ENCODE measurements at regions not wholly inside any gene's neighbourhood (a gene's known extent, or its start where the extent isn't known, plus 50 kb on each side); places are given as distances from the start of the nearest gene placed in this dataset.

DNA sequence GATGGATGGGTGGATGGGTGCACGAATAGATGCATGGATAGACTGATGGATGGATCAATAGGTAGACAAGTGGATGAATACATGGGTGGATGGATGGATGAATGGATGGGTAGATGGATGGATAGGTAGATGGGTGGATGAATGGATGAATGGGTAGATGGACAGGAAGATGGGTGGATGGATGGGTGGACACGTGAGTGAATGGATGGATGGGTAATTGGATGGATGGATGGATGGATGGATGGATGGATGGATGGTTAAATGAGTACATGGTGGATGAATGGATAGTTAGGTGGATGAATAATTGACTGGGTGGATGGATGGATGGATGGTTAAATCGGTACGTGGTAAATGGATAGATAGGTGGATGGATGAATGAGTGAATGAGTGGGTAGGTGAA is 89.7 kb upstream of the ZNF469 start:
- H3K36me3 Mint-ChIP-seq (ENCODE audit: low read depth): no peaks in the 10 kb centered on the region
- H3K27ac Mint-ChIP-seq: no peak overlapping the region
- DNase-seq (ENCODE audit: low spot score): no peak
- H3K9me3 Mint-ChIP-seq: no peaks in the 10 kb centered on the region
- no peaks in the 10 kb centered on the region for H3K27me3 Mint-ChIP-seq (ENCODE audit: insufficient read depth)
- H3K4me3 Mint-ChIP-seq: no peak overlapping the region
- intact Hi-C loops (cut with micrococcal nuclease): no loop called here
- no peaks in the 10 kb centered on the region for H3K4me1 Mint-ChIP-seq (ENCODE audit: low read depth)

DNA sequence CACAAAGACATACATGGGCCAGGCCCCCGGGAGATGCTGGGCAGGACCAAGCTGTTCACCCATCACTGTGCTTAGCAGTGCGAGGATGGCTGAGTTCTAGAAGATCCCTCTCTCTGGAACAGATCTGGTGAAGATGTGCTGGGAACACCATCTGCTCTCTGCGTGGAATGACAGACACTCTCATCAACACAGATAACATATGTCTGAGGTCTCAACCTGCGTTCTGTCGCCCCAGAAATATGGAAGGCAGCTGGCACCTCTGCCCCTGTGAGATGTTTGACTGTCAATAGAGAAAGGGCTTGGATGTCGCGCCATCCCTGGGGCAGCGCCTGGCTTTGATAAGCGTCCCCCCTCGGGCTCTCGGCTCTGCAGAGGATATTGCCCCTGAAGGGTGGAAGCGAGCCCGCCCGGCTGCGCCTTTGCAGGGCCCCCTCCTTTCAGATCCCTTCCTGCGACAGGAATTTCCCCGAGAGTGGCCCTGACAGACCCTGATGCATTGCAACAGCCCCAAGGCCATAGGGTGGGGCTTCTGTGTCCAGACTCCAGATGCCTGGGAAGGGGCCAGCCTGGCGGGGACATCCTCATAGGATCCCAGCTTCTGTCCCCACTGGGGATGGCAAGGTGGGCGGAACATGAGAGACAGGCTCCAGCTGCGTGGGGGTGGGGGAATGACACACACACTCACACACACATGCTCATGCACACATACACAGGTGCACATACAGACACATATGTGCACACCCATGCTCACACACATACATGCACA is 86.9 kb upstream of the ZNF469 start:
- no peak overlapping the region for H3K4me3 Mint-ChIP-seq
- no peak for DNase-seq (ENCODE audit: low spot score)
- no peaks in the 10 kb centered on the region for H3K9me3 Mint-ChIP-seq
- no peak overlapping the region for H3K27ac Mint-ChIP-seq
- intact Hi-C loops (cut with micrococcal nuclease): no loop called here
- H3K4me1 Mint-ChIP-seq (ENCODE audit: low read depth): no peaks in the 10 kb centered on the region
- no peaks in the 10 kb centered on the region for H3K27me3 Mint-ChIP-seq (ENCODE audit: insufficient read depth)
- no peaks in the 10 kb centered on the region for H3K36me3 Mint-ChIP-seq (ENCODE audit: low read depth)

DNA sequence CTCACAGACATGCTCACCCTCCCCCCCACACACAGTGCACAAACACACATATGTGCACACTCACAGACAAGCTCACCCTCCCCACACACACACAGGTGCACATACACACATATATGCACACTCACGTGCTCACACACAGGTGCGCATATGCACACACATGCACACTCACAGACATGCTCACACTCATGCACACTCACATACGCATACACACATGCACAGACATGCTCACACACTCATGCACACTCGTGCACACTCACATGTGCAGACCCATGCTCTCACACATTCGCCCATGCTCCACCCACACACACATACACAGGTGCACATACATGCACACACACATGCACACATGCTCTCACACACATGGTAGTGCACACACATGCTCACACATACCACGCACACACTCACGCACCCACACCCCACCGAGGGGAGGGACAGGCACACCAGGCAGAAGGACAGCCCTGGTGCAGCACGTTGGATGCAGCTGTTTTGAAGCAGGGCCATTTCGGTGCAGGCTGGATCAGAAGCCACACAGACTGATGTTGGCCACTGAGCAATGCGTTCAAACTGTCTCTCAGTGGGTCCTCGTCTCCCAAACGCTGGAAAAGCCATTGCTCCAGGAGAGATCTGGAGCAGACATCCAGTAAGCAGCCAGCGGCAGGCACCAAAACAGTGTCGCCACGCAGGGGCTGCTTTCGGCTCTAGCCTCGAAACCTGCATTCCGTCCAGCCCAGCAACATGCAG is 86.2 kb upstream of the ZNF469 start:
- no peaks in the 10 kb centered on the region for H3K36me3 Mint-ChIP-seq (ENCODE audit: low read depth)
- DNase-seq (ENCODE audit: low spot score): no peak
- no peaks in the 10 kb centered on the region for H3K4me1 Mint-ChIP-seq (ENCODE audit: low read depth)
- intact Hi-C loops (cut with micrococcal nuclease): no loop called here
- no peak overlapping the region for H3K4me3 Mint-ChIP-seq
- no peaks in the 10 kb centered on the region for H3K9me3 Mint-ChIP-seq
- no peaks in the 10 kb centered on the region for H3K27me3 Mint-ChIP-seq (ENCODE audit: insufficient read depth)
- no peak overlapping the region for H3K27ac Mint-ChIP-seq

DNA sequence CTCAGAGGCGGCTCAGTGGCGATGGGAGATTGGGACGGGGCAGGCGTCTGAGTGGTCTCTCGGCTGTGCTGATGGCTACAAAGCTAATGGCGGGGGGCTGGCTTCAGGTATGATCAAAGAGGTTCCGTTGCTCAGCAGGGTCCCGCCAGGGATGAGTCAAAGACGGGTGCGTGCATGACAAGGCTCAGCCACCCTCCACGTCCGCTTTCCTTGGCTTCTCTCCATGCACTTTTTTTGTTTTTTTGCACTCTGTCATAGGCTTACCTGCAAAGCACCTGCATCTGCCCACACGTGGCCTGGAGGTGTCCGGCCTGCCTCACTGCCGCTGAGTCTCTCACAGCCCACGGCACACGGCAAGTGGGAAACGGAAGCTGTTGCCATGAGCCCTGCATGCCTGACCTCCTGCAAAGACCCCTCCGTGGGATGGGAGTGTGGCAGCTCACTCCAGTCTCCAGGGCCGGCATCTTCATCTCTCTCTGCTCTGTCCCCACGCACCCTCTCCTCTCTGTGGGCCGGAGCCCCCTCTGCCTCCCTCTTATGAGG is 85.5 kb upstream of the ZNF469 start:
- no peak for DNase-seq (ENCODE audit: low spot score)
- Mint-ChIP-seq H3K4me1 (ENCODE audit: low read depth) (no peaks in the 10 kb centered on the region), H3K4me3 (no peak overlapping the region), H3K27ac (no peak overlapping the region), H3K36me3 (ENCODE audit: low read depth) (no peaks in the 10 kb centered on the region), H3K9me3 (no peaks in the 10 kb centered on the region), H3K27me3 (ENCODE audit: insufficient read depth) (no peaks in the 10 kb centered on the region)
- intact Hi-C loops (cut with micrococcal nuclease): no loop called here

DNA sequence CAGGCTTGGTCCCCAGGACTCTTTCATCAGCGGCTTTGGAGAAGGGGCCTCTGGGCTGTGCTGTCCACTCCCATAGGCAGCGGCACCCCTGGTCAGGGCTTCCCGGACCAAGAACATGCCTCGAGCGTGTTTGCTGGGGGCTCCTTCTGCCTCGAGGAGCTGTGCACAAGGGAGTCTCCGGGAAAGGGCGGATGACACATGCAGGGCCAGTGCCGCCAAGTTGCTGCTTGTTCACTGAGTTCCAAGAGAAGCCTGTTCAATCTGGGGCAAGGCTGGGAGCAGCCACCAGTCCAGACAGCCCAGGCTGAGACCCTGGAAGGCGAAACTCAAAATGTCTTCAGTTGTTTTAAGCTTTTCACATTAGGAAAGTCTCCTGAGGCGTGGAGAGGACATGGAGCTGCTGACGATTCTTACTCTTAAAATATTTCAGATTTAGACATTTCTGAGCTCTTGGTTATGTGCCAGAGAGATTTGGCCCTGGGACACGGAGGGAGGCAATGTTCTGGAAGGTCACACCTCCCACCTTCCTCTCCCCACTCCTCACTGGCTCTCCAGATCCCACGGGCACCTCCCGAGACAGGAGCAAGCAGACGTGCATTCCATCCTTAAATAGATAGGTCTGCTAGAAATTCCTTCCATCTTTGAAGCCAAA is 84.5 kb upstream of the ZNF469 start:
- no peaks in the 10 kb centered on the region for H3K27me3 Mint-ChIP-seq (ENCODE audit: insufficient read depth)
- H3K9me3 Mint-ChIP-seq: no peaks in the 10 kb centered on the region
- no peak for DNase-seq (ENCODE audit: low spot score)
- H3K36me3 Mint-ChIP-seq (ENCODE audit: low read depth): no peaks in the 10 kb centered on the region
- no peak overlapping the region for H3K27ac Mint-ChIP-seq
- intact Hi-C loops (cut with micrococcal nuclease): no loop called here
- no peak overlapping the region for H3K4me3 Mint-ChIP-seq
- no peaks in the 10 kb centered on the region for H3K4me1 Mint-ChIP-seq (ENCODE audit: low read depth)

DNA sequence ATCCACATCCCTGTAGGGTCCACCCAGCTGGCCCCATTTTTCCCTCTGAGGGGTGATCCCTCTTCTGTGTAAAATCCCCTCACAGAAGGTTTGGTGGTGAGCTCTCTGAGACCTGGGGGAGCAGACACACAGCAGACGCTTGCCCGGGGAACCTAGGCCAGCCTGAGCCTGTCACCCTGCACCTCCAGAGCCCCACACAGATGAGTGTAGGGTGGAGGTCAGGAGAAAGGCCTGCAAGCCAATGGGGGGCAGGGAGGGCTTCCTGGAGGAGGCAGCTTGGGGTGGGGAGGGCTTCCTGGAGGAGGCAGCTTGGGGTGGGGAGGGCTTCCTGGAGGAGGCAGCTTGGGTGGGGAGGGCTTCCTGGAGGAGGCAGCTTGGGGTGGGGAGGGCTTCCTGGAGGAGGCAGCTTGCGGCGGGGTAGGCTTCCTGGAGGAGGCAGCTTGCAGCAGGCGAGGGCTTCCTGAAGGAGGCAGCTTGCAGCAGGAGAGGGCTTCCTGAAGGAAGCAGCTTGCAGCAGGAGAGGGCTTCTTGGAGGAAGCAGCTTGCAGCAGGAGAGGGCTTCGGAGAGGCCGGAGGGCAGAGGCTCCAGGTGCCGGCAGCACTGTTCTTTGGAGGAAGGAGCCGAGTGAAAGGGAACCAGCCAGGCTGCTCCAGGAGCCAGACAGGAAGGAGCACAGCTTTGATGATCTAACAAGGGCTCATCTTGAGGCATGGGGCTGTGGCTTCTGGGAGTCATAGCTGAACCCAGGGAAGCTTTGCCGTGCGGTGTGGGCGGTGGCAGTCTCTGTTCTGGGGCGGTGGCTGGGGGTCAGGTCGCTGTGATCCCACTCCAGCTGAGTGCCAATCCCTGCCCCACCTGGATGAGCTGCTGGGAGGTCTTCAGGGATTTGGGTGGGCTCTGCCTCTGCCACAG is 83.7 kb upstream of the ZNF469 start:
- no peaks in the 10 kb centered on the region for H3K4me1 Mint-ChIP-seq (ENCODE audit: low read depth)
- no peaks in the 10 kb centered on the region for H3K9me3 Mint-ChIP-seq
- no peak overlapping the region for H3K27ac Mint-ChIP-seq
- intact Hi-C loops (cut with micrococcal nuclease): no loop called here
- no peak for DNase-seq (ENCODE audit: low spot score)
- no peaks in the 10 kb centered on the region for H3K27me3 Mint-ChIP-seq (ENCODE audit: insufficient read depth)
- H3K36me3 Mint-ChIP-seq (ENCODE audit: low read depth): no peaks in the 10 kb centered on the region
- no peak overlapping the region for H3K4me3 Mint-ChIP-seq

DNA sequence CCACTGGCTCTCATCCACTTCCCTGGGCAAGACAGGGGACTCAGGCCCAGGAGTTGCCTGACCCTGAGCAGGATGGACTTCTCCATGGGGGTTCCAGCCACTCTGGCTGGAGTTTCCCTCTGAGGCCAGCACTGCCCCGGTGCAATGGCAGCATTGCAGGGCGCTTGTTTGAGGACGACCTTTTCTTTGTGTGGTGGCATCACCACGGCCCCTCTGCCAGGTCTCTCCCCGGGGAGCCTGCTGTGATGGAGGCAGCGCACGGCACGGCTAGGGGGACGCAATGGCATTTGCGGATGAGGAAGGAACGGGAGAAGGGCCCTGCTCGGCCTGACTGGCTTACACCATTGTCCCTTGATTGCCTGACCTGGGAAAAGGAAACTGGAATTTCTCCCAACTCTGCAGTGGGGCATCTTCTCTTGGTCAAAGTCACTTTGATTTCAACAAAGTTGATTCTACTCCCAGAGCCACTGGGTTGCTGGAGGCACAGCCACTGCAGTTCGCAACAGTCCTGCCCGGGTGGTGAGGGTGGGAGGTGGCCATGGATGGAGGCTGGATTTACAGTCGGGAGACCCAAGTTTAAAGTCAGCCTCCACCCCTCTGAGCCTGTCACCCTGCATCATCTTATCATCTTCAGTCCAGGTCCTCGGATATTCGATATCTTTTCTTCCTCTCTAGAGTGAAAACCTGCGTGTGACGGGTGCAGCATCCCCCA is 82.9 kb upstream of the ZNF469 start:
- H3K4me3 Mint-ChIP-seq: no peak overlapping the region
- no peak for DNase-seq (ENCODE audit: low spot score)
- intact Hi-C loops (cut with micrococcal nuclease): no loop called here
- H3K9me3 Mint-ChIP-seq: no peaks in the 10 kb centered on the region
- no peaks in the 10 kb centered on the region for H3K36me3 Mint-ChIP-seq (ENCODE audit: low read depth)
- no peak overlapping the region for H3K27ac Mint-ChIP-seq
- H3K27me3 Mint-ChIP-seq (ENCODE audit: insufficient read depth): no peaks in the 10 kb centered on the region
- no peaks in the 10 kb centered on the region for H3K4me1 Mint-ChIP-seq (ENCODE audit: low read depth)

DNA sequence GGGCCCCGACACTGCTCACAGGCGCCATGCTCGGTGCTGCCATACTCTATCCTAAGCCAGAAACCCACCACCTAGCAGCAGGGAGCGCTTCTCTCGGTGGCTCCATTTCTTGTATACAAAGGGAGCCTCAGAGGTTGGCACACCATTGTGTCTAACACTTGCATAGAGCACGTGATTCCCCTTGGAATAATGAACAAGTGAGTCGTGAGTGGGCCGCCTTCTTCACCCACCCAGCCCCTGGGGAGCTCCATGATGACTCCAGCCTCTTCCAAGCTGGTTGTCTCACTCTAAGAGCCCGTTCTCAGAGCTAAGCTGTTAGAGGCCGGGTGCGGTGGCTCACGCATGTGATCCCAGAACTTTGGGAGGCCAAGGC is 82.3 kb upstream of the ZNF469 start:
- no peak overlapping the region for H3K4me3 Mint-ChIP-seq
- peaks cover 5% of the 10 kb centered on the region for H3K9me3 Mint-ChIP-seq
- intact Hi-C loops (cut with micrococcal nuclease): no loop called here
- no peak overlapping the region for H3K27ac Mint-ChIP-seq
- no peaks in the 10 kb centered on the region for H3K27me3 Mint-ChIP-seq (ENCODE audit: insufficient read depth)
- no peaks in the 10 kb centered on the region for H3K4me1 Mint-ChIP-seq (ENCODE audit: low read depth)
- no peak for DNase-seq (ENCODE audit: low spot score)
- H3K36me3 Mint-ChIP-seq (ENCODE audit: low read depth): no peaks in the 10 kb centered on the region

DNA sequence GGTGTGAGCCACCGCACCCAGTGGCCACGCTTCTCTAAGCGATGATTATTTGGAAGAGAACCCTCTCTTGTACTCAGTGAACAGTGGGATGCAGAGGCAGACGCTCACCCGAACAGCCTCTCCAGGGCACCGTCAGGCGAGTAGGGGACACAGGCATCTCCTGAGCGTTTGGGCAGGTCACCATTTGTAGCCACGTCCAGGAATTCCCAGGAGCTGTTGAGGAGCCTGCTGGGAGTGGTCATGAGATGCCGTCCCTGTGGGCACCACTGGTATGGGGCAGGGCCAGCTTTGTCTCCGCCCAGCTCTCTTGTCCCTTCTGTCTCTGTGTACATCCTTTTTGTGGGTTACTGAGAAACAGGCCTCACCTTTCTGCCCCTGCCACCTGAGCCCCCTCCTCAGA is 81.3 kb upstream of the ZNF469 start:
- intact Hi-C loops (cut with micrococcal nuclease): no loop called here

DNA sequence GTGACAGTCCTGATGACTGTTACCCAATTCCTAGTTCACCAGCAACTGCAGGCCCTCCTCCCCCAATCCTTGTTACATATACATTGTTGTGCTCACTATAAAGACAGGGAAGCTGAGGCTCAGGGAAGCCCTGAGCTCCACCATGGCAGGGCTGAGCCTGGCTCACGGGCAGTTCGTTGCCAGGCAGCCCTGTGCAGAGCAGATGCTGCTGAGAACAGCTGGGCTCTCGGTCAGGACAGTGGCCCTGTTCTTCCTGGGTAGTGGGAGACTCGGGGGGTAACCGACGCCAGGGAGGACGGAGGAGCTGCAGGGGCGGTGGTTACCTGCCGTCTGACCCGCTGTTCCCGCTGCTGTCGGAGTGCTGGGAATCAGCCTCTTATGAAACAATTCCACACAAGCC is 80.9 kb upstream of the ZNF469 start:
- H3K4me3 Mint-ChIP-seq: no peak overlapping the region
- H3K4me1 Mint-ChIP-seq (ENCODE audit: low read depth): no peaks in the 10 kb centered on the region
- H3K36me3 Mint-ChIP-seq (ENCODE audit: low read depth): no peaks in the 10 kb centered on the region
- intact Hi-C loops (cut with micrococcal nuclease): no loop called here
- H3K27me3 Mint-ChIP-seq (ENCODE audit: insufficient read depth): no peaks in the 10 kb centered on the region
- no peak for DNase-seq (ENCODE audit: low spot score)
- H3K9me3 Mint-ChIP-seq: peaks cover 10% of the 10 kb centered on the region
- no peak overlapping the region for H3K27ac Mint-ChIP-seq

More for the DNA sequence above, 81.3 kb upstream of the ZNF469 start:
- DNase-seq (ENCODE audit: low spot score): no peak
- peaks cover 10% of the 10 kb centered on the region for H3K9me3 Mint-ChIP-seq
- H3K36me3 Mint-ChIP-seq (ENCODE audit: low read depth): no peaks in the 10 kb centered on the region
- no peak overlapping the region for H3K4me3 Mint-ChIP-seq
- no peak overlapping the region for H3K27ac Mint-ChIP-seq
- no peaks in the 10 kb centered on the region for H3K4me1 Mint-ChIP-seq (ENCODE audit: low read depth)
- no peaks in the 10 kb centered on the region for H3K27me3 Mint-ChIP-seq (ENCODE audit: insufficient read depth)

DNA sequence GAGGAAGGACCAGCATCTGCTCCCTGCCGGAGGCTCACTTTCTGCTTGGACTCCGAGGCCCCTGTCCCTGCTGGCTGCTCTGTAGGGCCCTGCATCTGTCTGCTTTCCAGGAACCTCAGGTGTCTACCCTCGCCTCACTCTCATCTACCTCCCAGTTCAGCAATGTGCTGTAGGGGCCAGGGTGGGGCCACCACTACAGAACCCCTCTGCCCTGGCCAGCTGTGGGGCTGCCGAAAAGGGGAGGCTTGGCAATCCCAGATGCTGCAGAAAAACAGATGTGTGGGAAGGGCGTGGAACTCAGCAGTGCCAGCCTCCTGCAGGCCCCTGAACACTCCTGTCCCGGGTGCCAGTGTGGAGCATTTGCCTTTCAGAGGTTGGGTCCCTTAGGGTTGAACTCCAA is 80.1 kb upstream of the ZNF469 start:
- peaks cover 10% of the 10 kb centered on the region for H3K9me3 Mint-ChIP-seq
- no peak overlapping the region for H3K27ac Mint-ChIP-seq
- H3K36me3 Mint-ChIP-seq (ENCODE audit: low read depth): no peaks in the 10 kb centered on the region
- H3K4me1 Mint-ChIP-seq (ENCODE audit: low read depth): no peaks in the 10 kb centered on the region
- no peak for DNase-seq (ENCODE audit: low spot score)
- H3K27me3 Mint-ChIP-seq (ENCODE audit: insufficient read depth): no peaks in the 10 kb centered on the region
- H3K4me3 Mint-ChIP-seq: no peak overlapping the region
- intact Hi-C loops (cut with micrococcal nuclease): no loop called here

DNA sequence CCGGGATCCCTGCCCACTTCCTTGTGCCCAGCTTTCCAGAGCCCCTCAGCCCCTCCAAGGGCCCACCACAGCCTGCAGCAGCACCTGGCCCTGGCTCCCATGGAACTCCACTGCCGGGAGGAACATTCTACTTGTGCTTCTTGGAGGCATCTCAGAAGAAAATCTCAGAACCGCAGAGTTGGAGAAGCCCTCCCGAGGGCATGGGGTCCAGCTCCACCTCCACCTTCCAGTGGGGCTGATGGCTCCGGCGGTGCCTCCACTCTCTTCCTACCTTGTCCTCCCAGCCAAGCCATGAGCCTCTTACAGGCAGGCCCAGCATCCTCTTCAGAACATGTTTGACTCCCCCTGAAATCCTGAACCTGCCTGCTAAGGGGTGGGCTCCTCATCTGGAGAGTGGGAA is 79.4 kb upstream of the ZNF469 start:
- no peak overlapping the region for H3K4me3 Mint-ChIP-seq
- DNase-seq (ENCODE audit: low spot score): no peak
- peaks cover 10% of the 10 kb centered on the region for H3K9me3 Mint-ChIP-seq
- H3K27ac Mint-ChIP-seq: no peak overlapping the region
- H3K27me3 Mint-ChIP-seq (ENCODE audit: insufficient read depth): no peaks in the 10 kb centered on the region
- intact Hi-C loops (cut with micrococcal nuclease): no loop called here
- no peaks in the 10 kb centered on the region for H3K36me3 Mint-ChIP-seq (ENCODE audit: low read depth)
- no peaks in the 10 kb centered on the region for H3K4me1 Mint-ChIP-seq (ENCODE audit: low read depth)

All from activated T-helper 1 cell treated with anti-CD3 and anti-CD28 coated beads, Interleukin-12 subunit alpha, Interleukin-12 subunit beta, Interleukin-2, Interleukin-4 antibody, amounts not matched to agents 30 ng/mL and 10 ng/mL and 1 ng/mL, durations not matched to agents 14 hours and 24 hours and 36 hours (primary cell).